ENCODE measurements at regions not wholly inside any gene's neighbourhood (a gene's known extent, or its start where the extent isn't known, plus 50 kb on each side); places are given as distances from the start of the nearest gene placed in this dataset.

DNA sequence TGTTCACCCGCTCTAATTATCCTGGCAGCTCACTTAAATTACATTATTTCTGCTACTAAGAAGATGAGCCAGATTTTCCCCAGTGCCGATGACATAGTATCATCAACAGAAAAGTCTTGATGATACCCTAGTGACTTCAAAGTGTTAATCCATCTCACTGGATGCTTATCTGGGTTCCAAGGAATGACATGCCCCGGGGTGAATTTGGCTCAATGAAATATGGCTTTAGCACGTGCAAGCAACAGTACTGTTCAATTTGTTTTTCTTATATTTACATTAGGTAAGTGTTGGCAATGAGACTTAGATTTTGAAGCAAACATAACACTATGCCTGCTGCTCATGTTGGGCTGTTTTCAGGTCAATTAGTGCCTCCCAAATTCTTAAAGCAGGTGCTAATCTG is 548.2 kb upstream of the SLITRK1 start:
- TF ChIP-seq, protein P1, sequence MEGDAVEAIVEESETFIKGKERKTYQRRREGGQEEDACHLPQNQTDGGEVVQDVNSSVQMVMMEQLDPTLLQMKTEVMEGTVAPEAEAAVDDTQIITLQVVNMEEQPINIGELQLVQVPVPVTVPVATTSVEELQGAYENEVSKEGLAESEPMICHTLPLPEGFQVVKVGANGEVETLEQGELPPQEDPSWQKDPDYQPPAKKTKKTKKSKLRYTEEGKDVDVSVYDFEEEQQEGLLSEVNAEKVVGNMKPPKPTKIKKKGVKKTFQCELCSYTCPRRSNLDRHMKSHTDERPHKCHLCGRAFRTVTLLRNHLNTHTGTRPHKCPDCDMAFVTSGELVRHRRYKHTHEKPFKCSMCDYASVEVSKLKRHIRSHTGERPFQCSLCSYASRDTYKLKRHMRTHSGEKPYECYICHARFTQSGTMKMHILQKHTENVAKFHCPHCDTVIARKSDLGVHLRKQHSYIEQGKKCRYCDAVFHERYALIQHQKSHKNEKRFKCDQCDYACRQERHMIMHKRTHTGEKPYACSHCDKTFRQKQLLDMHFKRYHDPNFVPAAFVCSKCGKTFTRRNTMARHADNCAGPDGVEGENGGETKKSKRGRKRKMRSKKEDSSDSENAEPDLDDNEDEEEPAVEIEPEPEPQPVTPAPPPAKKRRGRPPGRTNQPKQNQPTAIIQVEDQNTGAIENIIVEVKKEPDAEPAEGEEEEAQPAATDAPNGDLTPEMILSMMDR (IDR thresholded peaks at IDR 0.05; ENCODE audit: poor library complexity): no peak
- TF ChIP-seq EZH2 (IDR thresholded peaks at IDR 0.05; ENCODE audit: borderline replicate concordance) (no peak), EZH2phosphoT487 (IDR thresholded peaks at IDR 0.05; ENCODE audit: low read depth, severe bottlenecking, unreplicated experiment) (no peak)
